ENCODE measurements at regions not wholly inside any gene's neighbourhood (a gene's known extent, or its start where the extent isn't known, plus 50 kb on each side); places are given as distances from the start of the nearest gene placed in this dataset.

DNA sequence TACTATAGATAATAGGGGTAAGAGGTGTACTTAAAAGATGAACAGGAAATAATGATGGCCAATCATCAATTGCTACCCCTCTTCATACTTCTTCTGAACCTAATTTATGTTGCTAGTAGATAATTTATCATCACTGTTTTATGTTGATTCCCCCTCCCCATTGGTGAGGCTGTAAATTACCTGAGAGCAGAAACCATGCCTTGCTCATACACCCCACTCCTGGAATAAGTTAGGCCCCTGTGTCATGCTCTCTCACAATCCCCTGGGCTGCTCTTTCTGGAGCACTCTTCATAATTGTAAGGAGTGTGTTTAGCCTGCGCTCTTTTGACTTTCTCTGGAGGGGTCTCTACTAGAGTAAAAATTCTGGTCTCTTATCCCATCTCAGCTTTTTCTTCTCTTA lies 180.7 kb downstream of the PAH start:
- Histone ChIP-seq H3K36me3 (no peaks in the 10 kb centered on the region), H3K27me3 (no peaks in the 10 kb centered on the region), H3K4me1 (peaks cover 0 to 8% (median 0%) of the 10 kb centered on the region in 10 experiments; a peak in 4 of 20 replicates), H3K9ac (no peak overlapping the region), H3K9me3 (replicated peaks in 1 of 11) (peaks cover 0 to 5% (median 0%) of the 10 kb centered on the region in 11 experiments; a peak in 2 of 22 replicates), H3K4me3 (no peak overlapping the region), H3K4me2 (no peak overlapping the region), H4K20me1 (no peaks in the 10 kb centered on the region), H3K27ac (no peak overlapping the region)
- no peak for TF ChIP-seq Cebpa-rat (IDR thresholded peaks at IDR 0.05)

GRCh38 chr12:102735104-102735503 lies 181.9 kb downstream of the PAH start:
- TF ChIP-seq Cebpa-rat (IDR thresholded peaks at IDR 0.05): no peak
- H3K27ac ChIP-seq: no peak overlapping the region
- H3K9ac ChIP-seq: no peak overlapping the region
- H3K9me3 ChIP-seq (replicated peaks in 1 of 11): peaks cover 0 to 5% (median 3%) of the 10 kb centered on the region in 11 experiments; a peak in 4 of 22 replicates
- H3K36me3 ChIP-seq: no peaks in the 10 kb centered on the region
- no peak overlapping the region for H3K4me2 ChIP-seq
- H4K20me1 ChIP-seq: no peaks in the 10 kb centered on the region
- peaks cover 0 to 5% (median 0%) of the 10 kb centered on the region in 10 experiments; a peak in 4 of 20 replicates for H3K4me1 ChIP-seq
- H3K27me3 ChIP-seq: no peaks in the 10 kb centered on the region
- H3K4me3 ChIP-seq: no peak overlapping the region

GRCh38 chr12:102730996-102731395 lies 186.0 kb downstream of the PAH start:
- H3K27me3 ChIP-seq: no peaks in the 10 kb centered on the region
- no peaks in the 10 kb centered on the region for H4K20me1 ChIP-seq
- H3K36me3 ChIP-seq: no peaks in the 10 kb centered on the region
- H3K4me3 ChIP-seq: no peak overlapping the region
- peaks cover 0 to 6% (median 0%) of the 10 kb centered on the region in 11 experiments; a peak in 2 of 22 replicates for H3K9me3 ChIP-seq (replicated peaks in 1 of 11)
- H3K4me1 ChIP-seq: peaks cover 0 to 33% (median 26%) of the 10 kb centered on the region in 10 experiments; a peak in 16 of 20 replicates
- no peak for TF ChIP-seq Cebpa-rat (IDR thresholded peaks at IDR 0.05)
- H3K9ac ChIP-seq: no peak overlapping the region
- no peak overlapping the region for H3K4me2 ChIP-seq
- no peak overlapping the region for H3K27ac ChIP-seq

- H3K27ac ChIP-seq: no peak overlapping the region
- H3K9ac ChIP-seq: no peak overlapping the region
- TF ChIP-seq Cebpa-rat (IDR thresholded peaks at IDR 0.05): no peak
Measured at GRCh38 chr12:102728506-102729242, 188.4 kb downstream of the PAH start.

DNA sequence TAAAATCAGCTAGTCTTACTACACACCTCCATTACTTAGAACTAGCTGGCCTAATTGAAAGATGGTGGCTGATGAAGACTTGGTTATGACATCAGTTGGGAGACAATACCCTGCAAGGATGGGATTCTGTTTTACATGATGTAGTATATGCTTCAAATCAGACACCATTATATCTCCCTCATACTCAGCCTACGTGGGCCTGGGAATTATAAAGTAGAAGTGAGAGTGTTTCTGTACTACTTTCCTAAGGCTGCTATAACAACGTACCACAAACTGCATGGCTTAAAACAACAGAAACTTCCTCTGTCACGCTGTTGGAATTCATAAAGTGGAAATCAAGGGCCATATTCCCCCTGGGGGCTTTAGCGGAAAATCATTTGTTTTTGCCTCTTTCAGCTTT lies 190.4 kb downstream of the PAH start:
- H3K4me1 ChIP-seq: peaks cover 0 to 34% (median 26%) of the 10 kb centered on the region in 10 experiments; a peak in 16 of 20 replicates
- H3K27me3 ChIP-seq: no peaks in the 10 kb centered on the region
- H3K9ac ChIP-seq: no peak overlapping the region

More at GRCh38 chr12:102728506-102729242, 188.4 kb downstream of the PAH start:
- H3K9me3 ChIP-seq (replicated peaks in 1 of 11): peaks cover 0 to 11% (median 0%) of the 10 kb centered on the region in 11 experiments; a peak in 2 of 22 replicates
- peak overlapping the region in 7 of 11 experiments; percentile 9 to 73 (median 40); a peak in 9 of 22 replicates for H3K4me2 ChIP-seq
- H4K20me1 ChIP-seq: no peaks in the 10 kb centered on the region
- H3K27me3 ChIP-seq: no peaks in the 10 kb centered on the region
- H3K36me3 ChIP-seq: no peaks in the 10 kb centered on the region
- peaks cover 0 to 34% (median 26%) of the 10 kb centered on the region in 10 experiments; a peak in 16 of 20 replicates for H3K4me1 ChIP-seq
- no peak overlapping the region for H3K4me3 ChIP-seq

GRCh38 chr12:102722147-102722546 lies 194.9 kb downstream of the PAH start:
- H3K27ac ChIP-seq: no peak overlapping the region
- H3K4me1 ChIP-seq: peaks cover 0 to 12% (median 10%) of the 10 kb centered on the region in 10 experiments; a peak in 15 of 20 replicates
- no peaks in the 10 kb centered on the region for H3K27me3 ChIP-seq
- H3K9me3 ChIP-seq (replicated peaks in 1 of 11): 0 out of 22 replicates have a peak, but pooled peaks cover 0 to 6% (median 0%) of the 10 kb centered on the region in 11 experiments
- H4K20me1 ChIP-seq: no peaks in the 10 kb centered on the region
- no peak overlapping the region for H3K4me3 ChIP-seq
- no peak overlapping the region for H3K9ac ChIP-seq
- H3K4me2 ChIP-seq: no peak overlapping the region
- H3K36me3 ChIP-seq: no peaks in the 10 kb centered on the region
- TF ChIP-seq Cebpa-rat (IDR thresholded peaks at IDR 0.05): no peak

More for the DNA sequence above, 190.4 kb downstream of the PAH start:
- no peaks in the 10 kb centered on the region for H3K36me3 ChIP-seq
- H3K27ac ChIP-seq: no peak overlapping the region
- no peak overlapping the region for H3K4me3 ChIP-seq
- H3K9me3 ChIP-seq (replicated peaks in 1 of 11): peaks cover 0 to 11% (median 0%) of the 10 kb centered on the region in 11 experiments; a peak in 2 of 22 replicates
- H4K20me1 ChIP-seq: no peaks in the 10 kb centered on the region
- peak overlapping the region in 9 of 11 experiments; percentile 4 to 73 (median 44); a peak in 15 of 22 replicates for H3K4me2 ChIP-seq
- no peak for TF ChIP-seq Cebpa-rat (IDR thresholded peaks at IDR 0.05)

GRCh38 chr12:102708108-102708507 lies 208.9 kb downstream of the PAH start:
- H3K4me3 ChIP-seq: no peak overlapping the region
- no peaks in the 10 kb centered on the region for H3K27me3 ChIP-seq
- H3K4me2 ChIP-seq: no peak overlapping the region
- no peak overlapping the region for H3K9ac ChIP-seq
- H4K20me1 ChIP-seq: no peaks in the 10 kb centered on the region
- no peak for TF ChIP-seq Cebpa-rat (IDR thresholded peaks at IDR 0.05)
- H3K36me3 ChIP-seq: no peaks in the 10 kb centered on the region
- peaks cover 0 to 9% (median 0%) of the 10 kb centered on the region in 11 experiments; a peak in 3 of 22 replicates for H3K9me3 ChIP-seq (replicated peaks in 1 of 11)
- H3K4me1 ChIP-seq: peaks cover 0 to 27% (median 12%) of the 10 kb centered on the region in 10 experiments; a peak in 13 of 20 replicates
- no peak overlapping the region for H3K27ac ChIP-seq

DNA sequence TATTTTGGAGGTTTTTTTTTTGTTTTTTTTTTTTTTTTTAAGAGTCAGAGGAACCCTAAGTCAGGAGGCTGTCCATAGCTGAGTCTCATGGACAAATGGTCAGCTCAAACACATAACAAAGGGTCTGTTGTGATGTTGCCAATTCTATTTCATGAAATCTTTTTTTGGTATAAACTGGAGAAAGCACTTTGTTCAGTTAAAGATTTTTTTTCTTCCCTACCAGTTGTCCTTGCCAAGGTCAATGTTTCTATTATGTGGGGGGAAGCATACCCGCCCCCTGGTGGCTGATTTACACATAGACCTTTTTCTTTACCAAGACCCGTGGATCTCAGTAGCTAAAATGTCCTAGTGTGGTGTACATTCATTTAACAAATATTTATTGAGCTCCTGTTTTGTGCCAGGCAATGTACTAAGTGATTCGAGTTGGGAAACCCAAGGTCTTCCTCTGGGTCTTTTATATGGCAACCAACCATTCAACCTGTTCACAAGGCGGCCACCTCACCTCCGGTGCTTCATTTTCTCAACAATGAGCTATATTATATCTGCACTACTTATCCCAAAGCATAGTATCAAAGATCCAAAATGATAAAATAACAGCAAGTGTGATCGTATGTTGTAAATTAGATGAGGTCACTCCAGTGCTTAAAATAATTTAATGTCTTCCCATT lies 214.5 kb downstream of the PAH start:
- H3K36me3 ChIP-seq: no peaks in the 10 kb centered on the region
- no peak overlapping the region for H3K4me3 ChIP-seq
- H3K27ac ChIP-seq: no peak overlapping the region
- H3K9me3 ChIP-seq (replicated peaks in 1 of 11): peaks cover 0 to 13% (median 0%) of the 10 kb centered on the region in 11 experiments; a peak in 4 of 22 replicates
- H3K9ac ChIP-seq: no peak overlapping the region
- no peak overlapping the region for H3K4me2 ChIP-seq
- no peaks in the 10 kb centered on the region for H3K27me3 ChIP-seq
- TF ChIP-seq Cebpa-rat (IDR thresholded peaks at IDR 0.05): no peak
- peaks cover 0 to 31% (median 12%) of the 10 kb centered on the region in 10 experiments; a peak in 13 of 20 replicates for H3K4me1 ChIP-seq
- H4K20me1 ChIP-seq: no peaks in the 10 kb centered on the region

GRCh38 chr12:102696045-102696444 lies 215.7 kb upstream of the IGF1 start:
- Histone ChIP-seq H3K4me2 (no peak overlapping the region), H3K27ac (no peak overlapping the region), H4K20me1 (no peaks in the 10 kb centered on the region), H3K36me3 (no peaks in the 10 kb centered on the region), H3K9me3 (replicated peaks in 1 of 11) (peaks cover 12 to 27% (median 19%) of the 10 kb centered on the region in 11 experiments; a peak in 17 of 22 replicates), H3K4me3 (no peak overlapping the region), H3K4me1 (no peaks in the 10 kb centered on the region), H3K27me3 (no peaks in the 10 kb centered on the region), H3K9ac (no peak overlapping the region)
- no peak for TF ChIP-seq Cebpa-rat (IDR thresholded peaks at IDR 0.05)

All from BLaER1 treated with 17β-estradiol and CSF1 and Interleukin-3, amounts not matched to agents 10 nM and 100 nM (cell line).